ENCODE measurements at regions not wholly inside any gene's neighbourhood (a gene's known extent, or its start where the extent isn't known, plus 50 kb on each side); places are given as distances from the start of the nearest gene placed in this dataset.

- no peak for DNase-seq (ENCODE audit: low read depth in 2 of 2)
Observed at GRCh38 chr3:31004025-31004678, 109.7 kb upstream of the GADL1 start.

- DNase-seq (ENCODE audit: low read depth in 2 of 2): no peak
Observed at GRCh38 chr3:31008994-31009393, 114.5 kb upstream of the GADL1 start.

GRCh38 chr3:31009881-31010280, 115.4 kb upstream of the GADL1 start:
- DNase-seq (ENCODE audit: low read depth in 2 of 2): no peak

GRCh38 chr3:31010491-31010890, 116.0 kb upstream of the GADL1 start:
- no peak for DNase-seq (ENCODE audit: low read depth in 2 of 2)

GRCh38 chr3:31011380-31011779, 116.9 kb upstream of the GADL1 start:
- no peak for DNase-seq (ENCODE audit: low read depth in 2 of 2)

- DNase-seq (ENCODE audit: low read depth in 2 of 2): no peak
Observed at GRCh38 chr3:31013090-31013489, 118.6 kb upstream of the GADL1 start.

GRCh38 chr3:31013843-31014242, 119.4 kb upstream of the GADL1 start:
- no peak for DNase-seq (ENCODE audit: low read depth in 2 of 2)

- no peak for DNase-seq (ENCODE audit: low read depth in 2 of 2)
Observed at GRCh38 chr3:31014317-31015040, 120.0 kb upstream of the GADL1 start.

- DNase-seq (ENCODE audit: low read depth in 2 of 2): no peak
Observed at GRCh38 chr3:31016196-31016595, 121.7 kb upstream of the GADL1 start.

GRCh38 chr3:31022716-31023115, 128.3 kb upstream of the GADL1 start:
- no peak for DNase-seq (ENCODE audit: low read depth in 2 of 2)

- no peak for DNase-seq (ENCODE audit: low read depth in 2 of 2)
Observed at GRCh38 chr3:31025541-31025940, 131.1 kb upstream of the GADL1 start.

GRCh38 chr3:31027191-31027761, 132.8 kb upstream of the GADL1 start:
- DNase-seq (ENCODE audit: low read depth in 2 of 2): no peak

GRCh38 chr3:31027914-31028313, 133.5 kb upstream of the GADL1 start:
- no peak for DNase-seq (ENCODE audit: low read depth in 2 of 2)

- no peak for DNase-seq (ENCODE audit: low read depth in 2 of 2)
Observed at GRCh38 chr3:31028766-31029165, 134.3 kb upstream of the GADL1 start.

- DNase-seq (ENCODE audit: low read depth in 2 of 2): no peak
Observed at GRCh38 chr3:31029706-31030105, 135.2 kb upstream of the GADL1 start.

- no peak for DNase-seq (ENCODE audit: low read depth in 2 of 2)
Observed at GRCh38 chr3:31035681-31036080, 141.2 kb upstream of the GADL1 start.

- DNase-seq (ENCODE audit: low read depth in 2 of 2): no peak
Observed at GRCh38 chr3:31038086-31038739, 143.8 kb upstream of the GADL1 start.

- no peak for DNase-seq (ENCODE audit: low read depth in 2 of 2)
Observed at GRCh38 chr3:31039145-31039544, 144.7 kb upstream of the GADL1 start.

- DNase-seq (ENCODE audit: low read depth in 2 of 2): no peak
Observed at GRCh38 chr3:31041161-31041978, 146.9 kb upstream of the GADL1 start.

- DNase-seq (ENCODE audit: low read depth in 2 of 2): no peak
Observed at GRCh38 chr3:31043184-31043819, 148.8 kb upstream of the GADL1 start.

- no peak for DNase-seq (ENCODE audit: low read depth in 2 of 2)
Observed at GRCh38 chr3:31047673-31048072, 153.2 kb upstream of the GADL1 start.

All from stimulated activated CD4-positive, alpha-beta T cell treated with anti-CD3 and anti-CD28 coated beads, Interleukin-1b, Interleukin-23, amount 100 ng/mL, for 4 hours (primary cell).